ENCODE measurements at regions not wholly inside any gene's neighbourhood (a gene's known extent, or its start where the extent isn't known, plus 50 kb on each side); places are given as distances from the start of the nearest gene placed in this dataset.

- RAD21 ChIA-PET (ENCODE audit: low non-redundant PET in 1 of 2, low total read pairs in 2 of 2, uncharacterized antibody in 2 of 2, unreplicated experiment in 2 of 2), result no interaction called here
- TF ChIP-seq ZFX (IDR thresholded peaks at IDR 0.05), result no peak
- TF ChIP-seq POLR2A (IDR thresholded peaks at IDR 0.05; ENCODE audit: borderline replicate concordance, extremely low read depth, insufficient read depth, insufficient read length), result no peak
- no peak for TF ChIP-seq TCF7L2 (IDR thresholded peaks at IDR 0.05; ENCODE audit: borderline replicate concordance, extremely low read depth, insufficient read depth, insufficient read length)
- TF ChIP-seq EGR1 (IDR thresholded peaks at IDR 0.05; ENCODE audit: low read depth), result no peak
- no peak for TF ChIP-seq JUND (IDR thresholded peaks at IDR 0.05)
- no peak for TF ChIP-seq CTCF (IDR thresholded peaks at IDR 0.05 in 2 of 3, conservative IDR thresholded peaks at IDR 0.05 in 1 of 3; ENCODE audit: borderline replicate concordance in 1 of 3, insufficient read depth in 1 of 3, low read depth in 2 of 3, low read length in 2 of 3)
- no peak for TF ChIP-seq EZH2 (IDR thresholded peaks at IDR 0.05)
- no peak for TF ChIP-seq ZBTB33 (IDR thresholded peaks at IDR 0.05; ENCODE audit: extremely low read depth, insufficient replicate concordance, low read length)
- TF ChIP-seq POLR2AphosphoS5 (IDR thresholded peaks at IDR 0.05; ENCODE audit: low read depth, low read length), result no peak
- no peak for TF ChIP-seq MAX (IDR thresholded peaks at IDR 0.05)
- ATAC-seq (no peak), DNase-seq (ENCODE audit: low read depth, low spot score) (no peak)
- H2AFZ ChIP-seq (ENCODE audit: low read depth, low read length, poor library complexity, severe bottlenecking), result no peak overlapping the region
- intact Hi-C loops (cut with micrococcal nuclease), result no loop called here
- H3K79me2 ChIP-seq (ENCODE audit: insufficient read depth, low read length), result no peaks in the 10 kb centered on the region
- no peaks in the 10 kb centered on the region for H3K27me3 ChIP-seq (ENCODE audit: insufficient read depth, low read length)
- peaks cover 6 to 11% of the 10 kb centered on the region in 2 experiments; a peak in 2 of 4 replicates for H3K9me3 ChIP-seq (ENCODE audit: control insufficient read depth in 1 of 2, insufficient read depth in 1 of 2, low read depth in 1 of 2, low read length in 2 of 2)
- H4K20me1 ChIP-seq (ENCODE audit: insufficient read depth), result no peaks in the 10 kb centered on the region
- CTCF ChIA-PET, result no interaction called here
- POLR2A ChIA-PET, result no interaction called here
- H3K4me2 ChIP-seq (ENCODE audit: low read length), result no peak overlapping the region
- H3K9ac ChIP-seq (ENCODE audit: low read length), result no peak overlapping the region
- H3K4me3 ChIP-seq (replicated peaks in 1 of 2; ENCODE audit: low read depth in 1 of 2, low read length in 2 of 2), result no peak overlapping the region
- H3K27ac ChIP-seq (ENCODE audit: low read depth, low read length), result no peak overlapping the region
- no peaks in the 10 kb centered on the region for H3K9me2 ChIP-seq (ENCODE audit: insufficient read depth)
- no TSS peak for BruUV-seq (replicated peaks)
- H3K36me3 ChIP-seq (ENCODE audit: control insufficient read depth in 1 of 2, insufficient read depth in 2 of 2, low read length in 2 of 2), result no peaks in the 10 kb centered on the region
- H3K4me1 ChIP-seq (ENCODE audit: control insufficient read depth in 1 of 2, insufficient read depth in 2 of 2, low read length in 2 of 2), result no peaks in the 10 kb centered on the region
Measured at GRCh38 chr9:82716821-82717220, 346.1 kb downstream of the RASEF start.
